Fibroblast of villous mesenchyme (primary cell): ENCODE measurements at regions not wholly inside any gene's neighbourhood (a gene's known extent, or its start where the extent isn't known, plus 50 kb on each side); places are given as distances from the start of the nearest gene placed in this dataset.

Source experiments
- DNase-seq: peaks from one replicate; pipeline ENCODE4 v3.0.0-alpha.2; 2010; ENCODE audit warnings: low read depth
- H3K4me3 ChIP-seq: 2 replicates; pipeline ENCODE4 v1.5.1; 2011; ENCODE audit warnings: low read depth, mild to moderate bottlenecking, low read length
- TF ChIP-seq, protein P1 (sequence below): IDR thresholded peaks from 2 replicates; pipeline ENCODE4 v1.5.1; 2012; ENCODE audit warnings: low read depth, mild to moderate bottlenecking, low read length; ENCODE audit not compliant: insufficient read depth

DNA sequence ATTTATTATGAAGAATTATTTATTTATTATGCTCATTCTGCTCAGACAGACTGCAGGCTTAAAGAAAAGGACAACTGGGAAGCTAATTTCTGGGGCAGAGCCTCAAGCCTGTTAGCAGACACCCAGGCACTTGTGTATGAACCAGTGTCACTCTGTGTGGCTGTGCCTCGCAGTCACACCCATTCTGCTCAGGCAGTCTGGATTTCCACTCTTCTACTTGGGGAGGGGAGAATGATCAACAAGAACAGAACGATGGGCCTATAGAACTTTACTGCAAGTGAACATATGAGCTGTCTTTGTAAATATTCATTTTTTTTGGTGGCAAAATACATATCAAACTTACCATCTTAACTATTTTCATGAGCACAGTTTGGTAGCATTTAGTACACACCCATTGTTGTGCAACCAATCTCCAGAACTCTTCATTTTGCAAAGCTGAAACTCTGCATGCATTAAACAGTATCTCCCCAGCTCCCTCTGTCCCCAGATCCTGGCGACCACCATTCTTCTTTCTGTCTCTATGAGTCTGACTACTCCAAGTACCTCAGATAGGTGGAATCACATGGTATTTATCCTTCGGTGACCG is 181.7 kb downstream of the NUFIP1 start:
- DNase-seq = no peak
- H3K4me3 ChIP-seq = no peak overlapping the region
- TF ChIP-seq, protein P1, sequence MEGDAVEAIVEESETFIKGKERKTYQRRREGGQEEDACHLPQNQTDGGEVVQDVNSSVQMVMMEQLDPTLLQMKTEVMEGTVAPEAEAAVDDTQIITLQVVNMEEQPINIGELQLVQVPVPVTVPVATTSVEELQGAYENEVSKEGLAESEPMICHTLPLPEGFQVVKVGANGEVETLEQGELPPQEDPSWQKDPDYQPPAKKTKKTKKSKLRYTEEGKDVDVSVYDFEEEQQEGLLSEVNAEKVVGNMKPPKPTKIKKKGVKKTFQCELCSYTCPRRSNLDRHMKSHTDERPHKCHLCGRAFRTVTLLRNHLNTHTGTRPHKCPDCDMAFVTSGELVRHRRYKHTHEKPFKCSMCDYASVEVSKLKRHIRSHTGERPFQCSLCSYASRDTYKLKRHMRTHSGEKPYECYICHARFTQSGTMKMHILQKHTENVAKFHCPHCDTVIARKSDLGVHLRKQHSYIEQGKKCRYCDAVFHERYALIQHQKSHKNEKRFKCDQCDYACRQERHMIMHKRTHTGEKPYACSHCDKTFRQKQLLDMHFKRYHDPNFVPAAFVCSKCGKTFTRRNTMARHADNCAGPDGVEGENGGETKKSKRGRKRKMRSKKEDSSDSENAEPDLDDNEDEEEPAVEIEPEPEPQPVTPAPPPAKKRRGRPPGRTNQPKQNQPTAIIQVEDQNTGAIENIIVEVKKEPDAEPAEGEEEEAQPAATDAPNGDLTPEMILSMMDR = no peak

DNA sequence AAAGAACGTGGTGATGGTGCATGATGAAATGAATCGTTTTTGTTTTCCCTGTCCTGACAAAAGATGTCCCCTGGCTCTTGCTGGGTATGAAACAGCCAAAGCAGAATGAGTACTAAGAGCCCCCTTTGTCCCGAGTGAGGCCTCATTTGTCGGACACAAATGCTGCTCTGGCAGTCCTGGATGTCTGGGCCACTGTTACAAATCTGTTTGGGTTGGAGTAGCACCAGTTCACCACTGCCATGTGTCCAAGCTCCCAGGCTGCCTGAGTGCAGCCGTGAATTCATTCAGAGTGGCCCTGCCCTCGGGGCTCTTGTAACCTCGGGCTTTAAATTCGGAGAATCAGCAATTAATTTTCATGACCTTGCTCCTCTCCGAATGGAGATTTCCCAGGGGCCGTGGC is 182.4 kb downstream of the NUFIP1 start:
- no peak overlapping the region for H3K4me3 ChIP-seq
- no peak for DNase-seq
- TF ChIP-seq, protein P1 = no peak

DNA sequence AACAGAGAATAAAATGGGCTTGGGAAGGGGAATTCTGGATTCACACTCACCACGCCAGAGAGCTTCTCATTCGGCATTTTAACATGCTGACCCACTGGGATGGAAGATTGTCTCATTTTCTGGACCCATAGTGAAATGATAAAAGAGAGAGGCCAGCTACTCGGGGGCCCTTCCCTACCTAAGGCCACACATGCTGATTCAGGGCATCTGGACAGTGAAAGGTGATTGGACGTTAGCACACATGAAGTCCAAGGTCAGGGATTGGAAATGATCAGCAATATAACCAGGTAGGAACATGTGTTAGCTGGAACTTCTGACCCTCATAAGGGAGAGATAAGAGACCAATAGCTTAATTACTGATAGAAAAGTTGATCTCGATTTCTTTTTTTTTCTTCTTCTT is 183.7 kb downstream of the NUFIP1 start:
- no peak for DNase-seq
- no peak overlapping the region for H3K4me3 ChIP-seq
- TF ChIP-seq, protein P1 = no peak

DNA sequence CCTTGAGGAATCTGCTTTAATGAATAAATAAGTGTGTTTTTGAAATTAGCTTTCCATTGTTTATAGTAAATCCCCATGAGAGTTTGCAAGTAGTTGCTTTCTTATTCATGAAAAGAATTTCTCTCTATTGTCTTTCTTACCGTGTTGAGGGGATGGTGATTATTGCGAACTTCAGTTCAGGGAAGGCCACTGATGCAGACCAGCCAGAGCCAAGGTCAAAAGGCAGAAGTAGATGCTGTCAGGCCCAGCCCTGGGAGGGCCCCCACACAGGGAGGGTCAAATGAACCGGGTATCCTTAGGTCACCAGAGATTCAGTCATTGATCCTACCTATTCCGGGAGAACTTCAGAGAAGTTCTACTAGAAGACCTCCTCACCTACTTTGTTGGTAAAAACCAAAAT is 185.9 kb downstream of the NUFIP1 start:
- DNase-seq = no peak
- TF ChIP-seq, protein P1 = no peak
- H3K4me3 ChIP-seq = no peak overlapping the region

DNA sequence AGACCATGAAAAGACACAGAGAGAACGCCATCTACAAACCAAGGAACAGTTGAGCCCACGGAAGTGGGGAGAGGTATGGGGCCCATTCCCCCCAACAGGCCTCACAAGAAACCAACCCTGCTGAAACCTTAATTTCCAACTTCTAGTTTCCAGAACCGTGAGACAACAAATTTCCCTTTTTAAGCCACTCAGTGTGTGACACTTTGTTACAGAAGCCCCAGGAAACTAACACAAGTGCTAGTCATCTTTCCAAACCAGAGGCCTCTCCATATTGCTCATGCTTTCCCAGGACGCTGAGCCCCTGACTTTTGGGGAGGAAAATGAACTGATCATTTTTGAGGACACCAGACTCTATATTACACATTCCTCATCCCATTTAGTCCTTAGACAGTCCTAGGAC is 186.8 kb downstream of the NUFIP1 start:
- TF ChIP-seq, protein P1 = no peak
- no peak for DNase-seq
- H3K4me3 ChIP-seq = no peak overlapping the region

DNA sequence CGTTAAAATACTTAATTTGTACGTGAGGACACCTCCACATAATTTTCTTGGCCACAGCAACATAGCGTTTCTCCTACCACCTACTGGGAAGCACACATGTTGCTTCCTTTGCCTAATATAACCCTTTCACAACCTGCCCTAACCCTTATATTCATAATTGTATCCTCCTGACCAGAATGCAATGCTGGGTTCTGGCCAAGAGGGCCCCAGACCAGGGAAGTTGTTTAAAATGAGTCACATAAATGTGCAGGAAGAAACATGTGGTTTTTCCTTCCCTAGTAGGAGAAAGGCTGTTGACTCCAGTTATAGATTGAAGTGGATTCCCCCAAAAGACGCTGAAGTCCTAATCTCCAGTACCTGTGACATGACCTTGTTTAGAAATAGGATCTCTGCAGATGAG is 187.3 kb downstream of the NUFIP1 start:
- peak; percentile 90 for DNase-seq
- TF ChIP-seq, protein P1 = no peak

DNA sequence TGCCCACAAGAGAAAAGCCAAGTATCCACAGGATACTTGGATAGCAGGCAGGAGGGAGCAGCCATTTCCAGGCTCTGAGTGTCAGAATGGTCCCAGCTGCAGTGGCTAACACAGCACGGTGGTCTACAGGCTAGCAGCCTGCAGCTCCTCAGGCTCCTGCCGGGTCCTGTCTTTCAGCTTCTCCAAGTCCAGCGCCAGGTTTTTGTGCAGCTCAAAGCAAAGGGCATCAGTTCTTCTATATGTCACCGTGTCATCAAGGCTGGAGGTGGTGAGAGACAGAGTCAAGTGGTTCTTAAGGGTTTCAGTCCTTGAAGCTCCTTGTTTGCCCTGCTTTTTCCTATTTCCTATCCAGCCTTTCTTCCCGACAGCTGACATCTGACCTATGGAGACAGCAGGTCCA is 188.6 kb downstream of the NUFIP1 start:
- H3K4me3 ChIP-seq = no peak overlapping the region
- DNase-seq = no peak
- TF ChIP-seq, protein P1 = no peak

More for the DNA sequence above, 187.3 kb downstream of the NUFIP1 start:
- H3K4me3 ChIP-seq = no peak overlapping the region
